HCT116 (cell line): ENCODE measurements at regions not wholly inside any gene's neighbourhood (a gene's known extent, or its start where the extent isn't known, plus 50 kb on each side); places are given as distances from the start of the nearest gene placed in this dataset.

Experiments used
- ATAC-seq: fragments of 200-7000 bp; cut with Tn5 transposase; 2 replicates; pipeline ENCODE4 v1.9.1; 2020; ENCODE audit warnings: mild to moderate bottlenecking, moderate library complexity
- BruUV-seq: library from RNA; stranded (reverse); fragments of 400-500 nt; replicated peaks from 2 replicates; lab custom pipeline; 2021; lab: Mats Ljungman, UMichigan
- CTCF ChIA-PET: fragments of 300-600 bp; sonication (Branson Sonifier 250); formaldehyde crosslinking; loops from one replicate; lab custom pipeline; 2021; ENCODE audit warnings: antibody characterized with exemption; lab: Charles Lee
- POLR2A ChIA-PET: fragments of 300-600, 350-600 bp; sonication (Branson Sonifier 250); formaldehyde crosslinking; loops from one replicate; lab custom pipeline; 2021; ENCODE audit warnings: antibody characterized with exemption; lab: Charles Lee
- RAD21 ChIA-PET, 2 experiments: fragments of 300-600 bp; sonication (Branson Sonifier 250); formaldehyde crosslinking; loops; one replicate each; lab custom pipeline; 2023; ENCODE audit warnings: low total read pairs in 2 of 2; ENCODE audit not compliant: uncharacterized antibody in 2 of 2, unreplicated experiment in 2 of 2, low non-redundant PET in 1 of 2; lab: Charles Lee
- DNase-seq: peaks from one replicate; pipeline ENCODE4 v3.0.0-alpha.2; 2010; ENCODE audit warnings: low read depth, low spot score
- H2AFZ ChIP-seq: fragments of 200-600 bp; shearing (Covaris generic), sonication (generic); 2 replicates; pipeline ENCODE4 v1.6.1; 2017; ENCODE audit warnings: low read depth, mixed run types, mixed read lengths, antibody characterized with exemption, low read length; ENCODE audit not compliant: poor library complexity, severe bottlenecking
- H3K27ac ChIP-seq: 2 replicates; pipeline ENCODE4 v1.5.1; 2012; ENCODE audit warnings: low read depth, low read length
- H3K27me3 ChIP-seq: fragments of 200-600 bp; sonication (generic); 2 replicates; pipeline ENCODE4 v1.6.1; 2016; ENCODE audit warnings: mixed run types, low read length, mixed read lengths; ENCODE audit not compliant: insufficient read depth
- H3K36me3 ChIP-seq, 2 experiments: fragments of 200-500 bp in 1 of 2; fragments of 200-600 bp in 1 of 2; sonication (Bioruptor generic) in 1 of 2; sonication (generic) in 1 of 2; 2 replicates each; pipeline versions ENCODE4 v1.5.1 to v1.6.1; 2014 to 2016; ENCODE audit warnings: low read length in 2 of 2, inconsistent platforms in 1 of 2, mixed read lengths in 1 of 2, mixed run types in 1 of 2; ENCODE audit not compliant: insufficient read depth in 2 of 2, control insufficient read depth in 1 of 2
- H3K4me1 ChIP-seq, 2 experiments: fragments of 200-600 bp in 1 of 2; sonication (generic) in 1 of 2; 2 replicates each; pipeline versions ENCODE4 v1.5.1 to v1.6.1; 2012 to 2017; ENCODE audit warnings: low read length in 2 of 2, inconsistent platforms in 1 of 2, mild to moderate bottlenecking in 1 of 2, mixed read lengths in 1 of 2, mixed run types in 1 of 2, moderate library complexity in 1 of 2; ENCODE audit not compliant: insufficient read depth in 2 of 2, control insufficient read depth in 1 of 2
- H3K4me2 ChIP-seq: fragments of 200-600 bp; sonication (generic); 2 replicates; pipeline ENCODE4 v1.6.1; 2017; ENCODE audit warnings: mixed run types, low read length, mixed read lengths
- H3K4me3 ChIP-seq, 2 experiments: fragments of 200-600 bp in 1 of 2; sonication (generic) in 1 of 2; replicated peaks in 1 of 2; 2 replicates each; pipeline ENCODE4 v1.5.1; 2011 to 2016; ENCODE audit warnings: low read length in 2 of 2, control low read depth in 1 of 2, low read depth in 1 of 2, mild to moderate bottlenecking in 1 of 2, mixed read lengths in 1 of 2, mixed run types in 1 of 2
- H3K79me2 ChIP-seq: fragments of 200-600 bp; sonication (generic); 2 replicates; pipeline ENCODE4 v1.6.1; 2017; ENCODE audit warnings: mild to moderate bottlenecking, mixed run types, low read length, moderate library complexity, mixed read lengths; ENCODE audit not compliant: insufficient read depth
- H3K9ac ChIP-seq: fragments of 200-600 bp; sonication (generic); 2 replicates; pipeline ENCODE4 v1.6.1; 2016; ENCODE audit warnings: low read length, mixed read lengths
- H3K9me2 ChIP-seq: fragments of 200-600 bp; sonication (generic), shearing (Covaris generic); 2 replicates; pipeline ENCODE4 v1.6.1; 2017; ENCODE audit warnings: mixed run types, mild to moderate bottlenecking, moderate library complexity; ENCODE audit not compliant: insufficient read depth
- H3K9me3 ChIP-seq, 2 experiments: fragments of 200-500 bp in 1 of 2; fragments of 200-600 bp in 1 of 2; sonication (Bioruptor generic) in 1 of 2; sonication (generic) in 1 of 2; 2 replicates each; pipeline ENCODE4 v1.6.1; 2014 to 2017; ENCODE audit warnings: low read length in 2 of 2, mixed read lengths in 2 of 2, inconsistent platforms in 1 of 2, low read depth in 1 of 2, mild to moderate bottlenecking in 1 of 2, mixed run types in 1 of 2, moderate library complexity in 1 of 2; ENCODE audit not compliant: control insufficient read depth in 1 of 2, insufficient read depth in 1 of 2
- H4K20me1 ChIP-seq: fragments of 200-600 bp; sonication (generic), shearing (Covaris generic); 2 replicates; pipeline ENCODE4 v1.6.1; 2017; ENCODE audit warnings: mixed run types, mild to moderate bottlenecking, moderate library complexity; ENCODE audit not compliant: insufficient read depth
- CBX3 ChIP-seq: IDR thresholded peaks from 2 replicates; pipeline ENCODE4 v1.6.1; 2012; ENCODE audit warnings: low read depth
- EGR1 ChIP-seq: IDR thresholded peaks from 2 replicates; pipeline ENCODE4 v1.6.1; 2012; ENCODE audit warnings: low read depth
- ELF1 ChIP-seq: IDR thresholded peaks from 2 replicates; pipeline ENCODE4 v1.6.1; 2012; ENCODE audit warnings: low read depth, borderline replicate concordance
- EZH2 ChIP-seq: fragments of 200-600 bp; sonication (generic); IDR thresholded peaks from 2 replicates; pipeline ENCODE4 v1.6.1; 2017; ENCODE audit warnings: antibody characterized with exemption, mixed run types
- FOSL1 ChIP-seq: IDR thresholded peaks from 2 replicates; pipeline ENCODE4 v1.6.1; 2012; ENCODE audit warnings: low read depth
- JUND ChIP-seq: IDR thresholded peaks from 2 replicates; pipeline ENCODE4 v1.6.1; 2012
- POLR2A ChIP-seq: IDR thresholded peaks from 2 replicates; pipeline ENCODE4 v1.7.0; 2011; ENCODE audit warnings: borderline replicate concordance; ENCODE audit not compliant: insufficient read depth, insufficient read length; ENCODE audit errors: extremely low read depth
- POLR2AphosphoS5 ChIP-seq: IDR thresholded peaks from 2 replicates; pipeline ENCODE4 v1.6.1; 2011; ENCODE audit warnings: mild to moderate bottlenecking, low read depth, low read length, moderate library complexity
- RAD21 ChIP-seq: IDR thresholded peaks from 2 replicates; pipeline ENCODE4 v1.6.1; 2012; ENCODE audit warnings: low read depth, mild to moderate bottlenecking
- SIN3A ChIP-seq: IDR thresholded peaks from 2 replicates; pipeline ENCODE4 v1.6.1; 2012; ENCODE audit warnings: low read depth
- SRF ChIP-seq: IDR thresholded peaks from 2 replicates; pipeline ENCODE4 v1.6.1; 2012; ENCODE audit warnings: low read depth
- YY1 ChIP-seq: IDR thresholded peaks from 2 replicates; pipeline ENCODE4 v1.6.1; 2011; ENCODE audit warnings: low read length, low read depth, moderate library complexity, mild to moderate bottlenecking; ENCODE audit not compliant: insufficient replicate concordance; ENCODE audit errors: extremely low read depth
- ZFX ChIP-seq: fragments of 450-650 bp; IDR thresholded peaks from 2 replicates; pipeline ENCODE4 v1.6.1; 2017
- ZNF274 ChIP-seq: fragments of 200-500 bp; sonication (Bioruptor generic); IDR thresholded peaks from 2 replicates; pipeline ENCODE4 v1.6.1; 2014; ENCODE audit warnings: mild to moderate bottlenecking, low read depth, low read length, inconsistent platforms
- intact Hi-C: fragments of 100-400 bp; cut with micrococcal nuclease; formaldehyde crosslinking; loops from 2 replicates; pipeline ENCODE4 v1.10.0; 2022
- TF ChIP-seq, protein P1 (sequence below): IDR thresholded peaks from 2 replicates; pipeline ENCODE4 v1.6.1; 2012
- TF ChIP-seq, protein P2 (sequence below): IDR thresholded peaks from 2 replicates; pipeline ENCODE4 v1.6.1; 2011; ENCODE audit warnings: mild to moderate bottlenecking, low read length, moderate library complexity; ENCODE audit not compliant: insufficient replicate concordance; ENCODE audit errors: extremely low read depth
- TF ChIP-seq, protein P3 (sequence below): IDR thresholded peaks from 2 replicates; pipeline ENCODE4 v1.6.1; 2012
- TF ChIP-seq, protein P4 (sequence below), 3 experiments: fragments of 200-600 bp in 1 of 3; sonication (generic) in 1 of 3; IDR thresholded peaks in 2 of 3; conservative IDR thresholded peaks in 1 of 3; 2 replicates each; pipeline ENCODE4 v1.5.1; 2012 to 2017; ENCODE audit warnings: low read depth in 2 of 3, low read length in 2 of 3, antibody characterized with exemption in 1 of 3, borderline replicate concordance in 1 of 3, control low read depth in 1 of 3, mild to moderate bottlenecking in 1 of 3, mixed read lengths in 1 of 3, mixed run types in 1 of 3, moderate library complexity in 1 of 3; ENCODE audit not compliant: insufficient read depth in 1 of 3
- TF ChIP-seq, protein P5 (sequence below): IDR thresholded peaks from 2 replicates; pipeline ENCODE4 v1.6.1; 2012; ENCODE audit warnings: low read depth

DNA sequence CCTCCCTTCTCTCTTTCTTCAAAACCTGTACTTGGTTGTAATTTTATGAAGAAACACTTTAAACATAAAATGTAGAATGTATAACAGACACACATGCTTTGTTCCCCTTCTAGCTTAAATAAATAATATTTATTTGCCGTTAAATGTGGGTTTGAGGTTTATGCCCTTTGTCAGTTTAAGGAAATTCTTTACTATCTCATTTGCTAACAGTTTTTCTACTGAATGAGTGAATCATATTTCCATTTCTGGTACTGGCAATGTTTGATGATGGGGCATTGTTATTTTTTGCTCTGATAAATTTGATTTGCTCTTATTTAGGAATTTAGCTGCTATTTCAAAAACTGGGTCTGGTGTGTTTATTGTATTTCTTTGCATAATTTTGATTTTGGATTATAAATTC, 555.6 kb downstream of the CCDC85A start:
- no peak overlapping the region for H3K4me2 ChIP-seq
- no peaks in the 10 kb centered on the region for H3K9me2 ChIP-seq
- no peaks in the 10 kb centered on the region for H3K9me3 ChIP-seq
- ChIA-PET POLR2A (no interaction called here), CTCF (interaction anchor here (0.6 kb wide), 1 partner anchor 727 kb away, joined by 5 read pairs; no protein-coding TSS in a partner anchor), RAD21 (no interaction called here)
- ATAC-seq (no peak), DNase-seq (no peak)
- H3K36me3 ChIP-seq = no peaks in the 10 kb centered on the region
- H3K4me1 ChIP-seq = peaks cover 8 to 11% of the 10 kb centered on the region in 2 experiments; a peak in 3 of 4 replicates
- no peak overlapping the region for H2AFZ ChIP-seq
- no peaks in the 10 kb centered on the region for H3K79me2 ChIP-seq
- H4K20me1 ChIP-seq = no peaks in the 10 kb centered on the region
- no peak overlapping the region for H3K4me3 ChIP-seq
- no TSS peak for BruUV-seq
- H3K27ac ChIP-seq = no peak overlapping the region
- no peak overlapping the region for H3K9ac ChIP-seq
- TF ChIP-seq, protein P1, sequence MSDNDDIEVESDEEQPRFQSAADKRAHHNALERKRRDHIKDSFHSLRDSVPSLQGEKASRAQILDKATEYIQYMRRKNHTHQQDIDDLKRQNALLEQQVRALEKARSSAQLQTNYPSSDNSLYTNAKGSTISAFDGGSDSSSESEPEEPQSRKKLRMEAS = no peak
- no peak for TF ChIP-seq ELF1
- no peak for TF ChIP-seq EZH2
- TF ChIP-seq, protein P2, sequence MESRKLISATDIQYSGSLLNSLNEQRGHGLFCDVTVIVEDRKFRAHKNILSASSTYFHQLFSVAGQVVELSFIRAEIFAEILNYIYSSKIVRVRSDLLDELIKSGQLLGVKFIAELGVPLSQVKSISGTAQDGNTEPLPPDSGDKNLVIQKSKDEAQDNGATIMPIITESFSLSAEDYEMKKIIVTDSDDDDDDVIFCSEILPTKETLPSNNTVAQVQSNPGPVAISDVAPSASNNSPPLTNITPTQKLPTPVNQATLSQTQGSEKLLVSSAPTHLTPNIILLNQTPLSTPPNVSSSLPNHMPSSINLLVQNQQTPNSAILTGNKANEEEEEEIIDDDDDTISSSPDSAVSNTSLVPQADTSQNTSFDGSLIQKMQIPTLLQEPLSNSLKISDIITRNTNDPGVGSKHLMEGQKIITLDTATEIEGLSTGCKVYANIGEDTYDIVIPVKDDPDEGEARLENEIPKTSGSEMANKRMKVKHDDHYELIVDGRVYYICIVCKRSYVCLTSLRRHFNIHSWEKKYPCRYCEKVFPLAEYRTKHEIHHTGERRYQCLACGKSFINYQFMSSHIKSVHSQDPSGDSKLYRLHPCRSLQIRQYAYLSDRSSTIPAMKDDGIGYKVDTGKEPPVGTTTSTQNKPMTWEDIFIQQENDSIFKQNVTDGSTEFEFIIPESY = no peak
- no peak for TF ChIP-seq POLR2A
- TF ChIP-seq SRF = no peak
- no peak for TF ChIP-seq SIN3A
- no peak for TF ChIP-seq JUND
- TF ChIP-seq YY1 = no peak
- no peak for TF ChIP-seq RAD21
- no peak for TF ChIP-seq EGR1
- TF ChIP-seq ZFX = no peak
- TF ChIP-seq CBX3 = no peak
- TF ChIP-seq FOSL1 = no peak
- no peak for TF ChIP-seq POLR2AphosphoS5
- TF ChIP-seq, protein P3, sequence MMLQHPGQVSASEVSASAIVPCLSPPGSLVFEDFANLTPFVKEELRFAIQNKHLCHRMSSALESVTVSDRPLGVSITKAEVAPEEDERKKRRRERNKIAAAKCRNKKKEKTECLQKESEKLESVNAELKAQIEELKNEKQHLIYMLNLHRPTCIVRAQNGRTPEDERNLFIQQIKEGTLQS = no peak
- TF ChIP-seq ZNF274 = no peak
- TF ChIP-seq, protein P4, sequence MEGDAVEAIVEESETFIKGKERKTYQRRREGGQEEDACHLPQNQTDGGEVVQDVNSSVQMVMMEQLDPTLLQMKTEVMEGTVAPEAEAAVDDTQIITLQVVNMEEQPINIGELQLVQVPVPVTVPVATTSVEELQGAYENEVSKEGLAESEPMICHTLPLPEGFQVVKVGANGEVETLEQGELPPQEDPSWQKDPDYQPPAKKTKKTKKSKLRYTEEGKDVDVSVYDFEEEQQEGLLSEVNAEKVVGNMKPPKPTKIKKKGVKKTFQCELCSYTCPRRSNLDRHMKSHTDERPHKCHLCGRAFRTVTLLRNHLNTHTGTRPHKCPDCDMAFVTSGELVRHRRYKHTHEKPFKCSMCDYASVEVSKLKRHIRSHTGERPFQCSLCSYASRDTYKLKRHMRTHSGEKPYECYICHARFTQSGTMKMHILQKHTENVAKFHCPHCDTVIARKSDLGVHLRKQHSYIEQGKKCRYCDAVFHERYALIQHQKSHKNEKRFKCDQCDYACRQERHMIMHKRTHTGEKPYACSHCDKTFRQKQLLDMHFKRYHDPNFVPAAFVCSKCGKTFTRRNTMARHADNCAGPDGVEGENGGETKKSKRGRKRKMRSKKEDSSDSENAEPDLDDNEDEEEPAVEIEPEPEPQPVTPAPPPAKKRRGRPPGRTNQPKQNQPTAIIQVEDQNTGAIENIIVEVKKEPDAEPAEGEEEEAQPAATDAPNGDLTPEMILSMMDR (IDR thresholded peaks at IDR 0.05 in 2 of 3, conservative IDR thresholded peaks at IDR 0.05 in 1 of 3; ENCODE audit: borderline replicate concordance in 1 of 3, insufficient read depth in 1 of 3, low read depth in 2 of 3, low read length in 2 of 3) = no peak
- TF ChIP-seq, protein P5, sequence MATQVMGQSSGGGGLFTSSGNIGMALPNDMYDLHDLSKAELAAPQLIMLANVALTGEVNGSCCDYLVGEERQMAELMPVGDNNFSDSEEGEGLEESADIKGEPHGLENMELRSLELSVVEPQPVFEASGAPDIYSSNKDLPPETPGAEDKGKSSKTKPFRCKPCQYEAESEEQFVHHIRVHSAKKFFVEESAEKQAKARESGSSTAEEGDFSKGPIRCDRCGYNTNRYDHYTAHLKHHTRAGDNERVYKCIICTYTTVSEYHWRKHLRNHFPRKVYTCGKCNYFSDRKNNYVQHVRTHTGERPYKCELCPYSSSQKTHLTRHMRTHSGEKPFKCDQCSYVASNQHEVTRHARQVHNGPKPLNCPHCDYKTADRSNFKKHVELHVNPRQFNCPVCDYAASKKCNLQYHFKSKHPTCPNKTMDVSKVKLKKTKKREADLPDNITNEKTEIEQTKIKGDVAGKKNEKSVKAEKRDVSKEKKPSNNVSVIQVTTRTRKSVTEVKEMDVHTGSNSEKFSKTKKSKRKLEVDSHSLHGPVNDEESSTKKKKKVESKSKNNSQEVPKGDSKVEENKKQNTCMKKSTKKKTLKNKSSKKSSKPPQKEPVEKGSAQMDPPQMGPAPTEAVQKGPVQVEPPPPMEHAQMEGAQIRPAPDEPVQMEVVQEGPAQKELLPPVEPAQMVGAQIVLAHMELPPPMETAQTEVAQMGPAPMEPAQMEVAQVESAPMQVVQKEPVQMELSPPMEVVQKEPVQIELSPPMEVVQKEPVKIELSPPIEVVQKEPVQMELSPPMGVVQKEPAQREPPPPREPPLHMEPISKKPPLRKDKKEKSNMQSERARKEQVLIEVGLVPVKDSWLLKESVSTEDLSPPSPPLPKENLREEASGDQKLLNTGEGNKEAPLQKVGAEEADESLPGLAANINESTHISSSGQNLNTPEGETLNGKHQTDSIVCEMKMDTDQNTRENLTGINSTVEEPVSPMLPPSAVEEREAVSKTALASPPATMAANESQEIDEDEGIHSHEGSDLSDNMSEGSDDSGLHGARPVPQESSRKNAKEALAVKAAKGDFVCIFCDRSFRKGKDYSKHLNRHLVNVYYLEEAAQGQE = no peak
- H3K27me3 ChIP-seq = no peaks in the 10 kb centered on the region
- intact Hi-C loops = no loop called here
